ENCODE measurements at regions not wholly inside any gene's neighbourhood (a gene's known extent, or its start where the extent isn't known, plus 50 kb on each side); places are given as distances from the start of the nearest gene placed in this dataset.
"Not testable (repeated sequence)": the region's sequence is repeated elsewhere in the genome, so short reads cannot be mapped to it uniquely, and the experiment has no call there.

DNA sequence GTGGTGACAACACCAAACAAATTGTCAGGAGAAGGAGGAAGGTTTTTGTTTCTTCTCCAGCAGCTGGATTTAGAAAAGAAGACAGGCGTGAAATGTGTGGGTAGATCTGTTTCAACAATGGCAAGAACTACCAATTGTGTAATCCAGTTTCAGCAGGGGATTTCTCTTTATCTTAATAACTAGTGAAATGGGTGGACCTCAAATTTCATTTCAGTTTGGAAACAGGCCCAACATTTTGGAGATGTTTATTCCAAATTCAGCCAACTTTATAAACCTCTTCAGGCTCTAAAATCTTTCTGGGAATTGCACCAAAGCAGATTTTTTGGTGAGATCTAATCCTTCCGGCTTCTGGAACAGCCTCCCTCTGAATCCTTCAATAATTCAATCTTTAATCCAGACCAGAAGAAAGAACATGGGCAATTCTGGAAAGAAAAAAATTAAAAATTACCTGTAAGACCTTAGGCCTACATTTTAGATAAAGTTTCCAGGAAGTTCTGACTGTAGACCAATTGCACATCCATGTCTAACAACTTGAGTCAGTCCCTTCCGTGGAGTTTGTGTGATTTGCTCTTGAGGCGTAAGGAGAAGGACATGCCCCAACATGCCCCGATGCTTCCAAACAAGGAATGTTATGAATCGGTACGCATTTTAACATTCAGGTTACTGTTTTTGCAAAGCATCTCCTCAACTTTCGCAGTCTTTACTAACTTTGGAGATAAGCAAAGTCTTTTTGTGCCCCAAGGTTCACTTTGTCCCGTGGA is 423.6 kb downstream of the IRX1 start:
- DNase-seq (ENCODE audit: low spot score) = no peak

DNA sequence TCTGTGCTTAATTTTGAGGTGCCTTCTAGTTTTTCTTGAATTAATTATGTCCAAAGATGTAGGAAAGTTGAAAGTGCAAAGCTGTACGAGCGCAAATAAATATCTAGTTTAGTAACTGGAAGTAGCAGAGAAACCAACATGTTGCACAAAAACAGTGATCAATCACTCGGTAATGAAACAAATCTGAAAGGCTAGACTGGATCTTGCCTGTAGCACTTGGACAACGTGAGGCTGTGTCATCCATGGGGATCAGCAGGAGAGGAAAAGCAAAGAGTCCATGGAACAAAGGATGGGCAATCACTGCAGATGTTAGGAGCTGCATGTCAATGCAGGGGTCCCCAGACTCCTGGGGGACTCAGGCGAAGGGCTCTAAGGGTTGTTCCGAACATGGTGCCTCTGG is 424.2 kb downstream of the IRX1 start:
- DNase-seq (ENCODE audit: low spot score) = no peak

DNA sequence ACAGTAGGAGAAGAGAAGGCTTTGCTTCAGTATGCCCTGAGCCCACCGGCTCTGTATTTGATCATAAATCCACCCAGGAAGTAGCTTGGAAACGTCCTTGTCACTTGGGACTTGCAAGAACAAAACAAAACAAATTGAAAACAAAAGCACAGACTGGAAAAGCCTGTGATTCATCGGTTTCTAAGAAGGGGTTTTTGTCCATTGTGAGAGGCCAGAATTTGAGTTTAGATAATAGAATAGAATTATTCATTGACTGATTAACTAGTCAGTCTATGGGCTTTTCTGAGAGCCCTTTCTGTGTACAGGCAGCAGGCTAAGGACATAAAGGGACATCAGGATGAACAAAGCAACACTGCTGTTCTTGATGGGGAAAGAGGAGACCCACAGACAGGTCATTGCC is 424.8 kb downstream of the IRX1 start:
- peak; percentile 94 for DNase-seq (ENCODE audit: low spot score)

DNA sequence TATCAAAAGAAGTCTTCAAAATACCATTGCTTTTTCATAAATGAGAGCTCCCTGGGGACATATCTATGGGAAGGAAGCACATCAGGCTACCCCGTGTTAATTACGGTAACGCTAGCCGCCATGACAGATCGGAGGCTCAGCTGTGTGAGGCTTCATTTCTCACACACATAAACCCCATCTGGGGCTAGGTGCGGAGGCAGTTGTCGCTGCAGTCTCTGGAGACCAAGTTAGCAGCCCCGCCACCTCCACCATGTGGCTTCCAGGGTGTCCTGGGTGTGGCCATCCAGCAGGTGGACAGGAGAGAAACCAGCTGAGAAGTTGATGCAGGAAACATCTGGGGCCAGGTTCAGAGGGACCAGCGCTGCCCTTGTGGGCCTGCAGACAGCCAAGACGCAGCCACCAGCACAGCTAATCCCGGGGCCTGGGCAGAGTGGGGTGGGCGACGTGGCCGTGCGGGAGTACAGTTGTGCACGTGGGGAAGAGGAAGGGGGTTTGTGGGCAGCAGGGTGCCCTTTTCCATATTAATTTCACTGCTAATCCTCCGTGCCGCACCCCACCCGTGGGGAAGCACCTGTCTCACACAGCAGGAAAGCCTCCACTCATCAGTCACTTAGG is 426.5 kb downstream of the IRX1 start:
- no peak for DNase-seq (ENCODE audit: low spot score)

DNA sequence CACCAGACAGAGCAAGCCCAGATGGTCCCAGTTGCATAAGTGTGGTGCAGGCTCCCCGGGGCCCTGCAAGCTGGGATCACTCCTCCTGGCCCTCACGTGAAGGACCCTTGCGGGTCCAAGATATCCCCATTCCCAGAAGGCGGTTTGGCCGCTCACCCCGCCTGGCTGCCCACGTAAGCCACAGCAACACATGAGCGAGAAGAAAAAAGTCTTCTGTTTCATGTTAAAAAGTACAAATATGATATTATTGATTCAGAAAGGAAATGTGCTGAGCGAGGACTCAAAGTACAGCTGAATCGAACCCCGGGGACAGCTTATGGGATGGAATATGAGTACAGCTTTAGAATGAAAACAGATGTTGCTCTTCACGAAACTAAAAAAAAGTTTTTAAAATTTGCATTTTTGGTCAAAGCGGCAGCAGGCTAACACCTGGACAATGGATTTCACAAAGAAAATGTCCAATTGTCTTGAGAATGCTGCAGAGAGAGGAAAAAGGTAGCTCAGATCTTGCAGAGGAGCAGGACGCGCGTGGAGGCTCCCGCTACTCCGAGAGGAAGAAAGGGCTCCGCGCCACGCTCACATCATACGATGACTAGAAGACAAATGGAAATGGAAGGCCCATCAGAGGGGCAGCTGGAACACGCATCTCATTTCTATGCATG is 427.6 kb downstream of the IRX1 start:
- no peak for DNase-seq (ENCODE audit: low spot score)

DNA sequence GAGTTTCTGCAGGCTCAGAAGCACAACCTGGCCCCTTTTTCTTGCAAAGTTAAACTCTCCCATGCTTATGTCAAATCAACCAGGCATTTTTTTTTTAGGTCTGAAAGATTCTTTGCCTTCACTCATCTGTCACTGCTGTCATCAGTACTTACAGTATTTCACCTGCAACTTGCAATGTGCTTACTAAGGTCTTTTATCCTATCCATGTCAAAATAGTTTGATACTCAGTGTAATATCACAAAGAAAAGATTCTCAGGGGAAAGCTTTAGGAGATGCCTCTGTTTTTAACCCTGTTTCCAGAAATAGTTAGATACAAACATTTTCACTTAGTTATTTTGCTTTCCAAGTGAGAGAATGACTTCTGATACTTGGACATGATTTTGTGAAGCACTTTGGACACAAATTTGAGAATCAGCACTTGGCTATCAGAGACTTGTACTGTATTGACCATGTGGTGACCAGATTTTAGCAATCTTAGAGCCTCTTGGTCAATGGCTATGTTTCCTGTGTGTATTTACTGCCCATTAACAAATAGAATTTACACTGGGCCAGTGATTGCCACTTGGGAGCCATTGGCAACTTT is 428.2 kb downstream of the IRX1 start:
- DNase-seq (ENCODE audit: low spot score) = no peak

DNA sequence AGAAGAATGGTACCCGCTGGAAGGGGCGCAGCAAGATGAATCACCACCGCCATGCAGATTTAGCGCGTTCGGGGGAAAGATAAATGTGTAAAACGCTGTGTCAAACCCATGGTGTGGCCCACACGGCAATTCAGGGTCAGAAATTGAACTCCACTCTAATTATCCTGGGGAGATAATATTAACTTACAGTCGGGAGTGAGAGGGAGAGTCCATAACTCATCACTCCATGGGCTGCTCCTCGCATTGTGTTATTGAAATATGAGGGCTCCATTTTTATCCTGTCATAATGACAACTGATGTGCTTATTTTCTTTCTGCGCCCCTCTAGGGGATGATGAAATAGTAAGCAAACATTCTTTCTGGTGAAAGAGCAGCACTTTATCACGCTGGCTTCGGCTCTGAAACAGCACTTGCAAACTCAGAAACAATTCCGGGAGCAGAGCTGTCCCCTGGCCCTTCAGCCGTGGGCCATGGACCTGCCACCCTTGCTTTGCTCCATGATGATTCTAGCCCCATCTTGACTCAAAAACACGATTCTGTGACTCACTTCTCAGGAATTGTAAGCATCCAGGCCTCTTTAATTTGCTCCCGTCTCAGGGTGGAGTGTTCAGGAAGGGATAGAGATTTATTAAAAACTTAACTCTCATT is 431.6 kb downstream of the IRX1 start:
- no peak for DNase-seq (ENCODE audit: low spot score)

DNA sequence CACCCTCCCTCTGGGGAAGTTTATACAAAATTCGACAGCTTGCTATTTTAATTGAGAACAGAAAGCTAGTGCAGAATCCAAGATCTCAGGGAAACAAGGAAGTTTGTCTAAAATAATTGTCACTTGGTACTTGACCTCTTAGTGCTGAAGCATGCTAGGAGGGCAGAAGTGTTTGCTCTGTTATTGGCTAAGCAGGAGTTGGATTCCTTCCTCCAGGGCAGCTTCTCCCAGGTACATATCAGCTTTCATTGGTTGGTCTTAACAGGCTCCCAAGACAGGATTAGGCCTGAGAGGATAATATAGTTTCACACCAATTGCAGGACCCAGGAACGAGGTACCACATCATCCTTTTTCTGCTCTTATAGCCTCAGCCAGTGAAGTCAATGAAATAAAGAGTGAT is 432.8 kb downstream of the IRX1 start:
- DNase-seq (ENCODE audit: low spot score) = no peak

DNA sequence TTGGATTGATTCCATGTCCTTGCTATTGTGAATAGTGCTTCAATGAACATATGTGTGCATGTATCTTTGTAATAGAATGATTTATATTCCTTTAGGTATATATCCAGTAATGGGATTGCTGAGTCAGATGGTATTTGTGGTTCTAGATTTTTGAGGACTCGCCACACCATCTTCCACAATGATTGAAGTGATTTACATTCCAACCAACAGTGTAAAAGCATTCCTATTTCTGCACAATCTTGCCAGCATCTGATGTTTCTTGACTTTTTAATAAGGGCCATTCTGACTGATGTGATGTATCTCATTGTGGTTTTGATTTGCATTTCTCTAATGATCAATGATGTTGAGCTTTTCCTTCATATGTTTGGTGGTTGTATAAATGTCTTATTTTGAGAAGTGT is 437.9 kb downstream of the IRX1 start:
- not testable (repeated sequence) for DNase-seq (ENCODE audit: low spot score)

DNA sequence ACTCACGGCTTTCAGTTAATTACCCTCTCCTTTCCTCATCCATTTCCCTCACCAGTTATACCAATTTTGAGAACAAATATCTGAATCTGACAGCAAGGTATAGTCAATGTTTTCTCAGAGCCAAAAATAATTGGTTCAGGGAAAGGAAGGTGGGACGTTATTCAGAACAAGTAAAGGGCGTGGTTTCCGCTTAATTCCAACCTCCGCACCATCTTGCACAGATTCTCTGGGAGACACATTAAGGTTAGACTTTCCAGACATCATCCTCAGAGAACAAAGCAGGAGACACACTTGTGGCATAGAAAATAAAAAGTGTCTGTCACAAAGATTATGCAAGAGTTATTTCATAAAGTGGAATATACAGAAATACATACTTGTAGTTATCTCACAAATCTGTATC is 441.2 kb downstream of the IRX1 start:
- no peak for DNase-seq (ENCODE audit: low spot score)

DNA sequence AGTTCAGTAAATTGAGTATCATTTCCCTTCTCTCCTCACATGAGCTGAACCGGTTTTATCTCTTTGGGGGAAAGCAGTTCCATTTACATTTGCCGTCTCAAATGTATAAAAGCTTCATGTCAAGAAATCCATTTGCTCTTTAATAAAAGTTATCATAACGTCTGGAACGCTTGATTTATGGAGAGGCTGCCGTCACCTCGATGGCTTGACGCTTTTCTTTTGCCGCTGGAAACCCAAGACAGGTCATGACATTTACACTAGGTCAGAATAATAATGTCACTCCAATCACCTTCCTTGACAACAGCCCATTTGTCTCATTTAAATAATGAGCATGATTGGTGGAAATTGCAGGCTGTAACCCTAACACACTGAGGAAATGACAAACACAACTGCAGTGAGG is 443.4 kb downstream of the IRX1 start:
- DNase-seq (ENCODE audit: low spot score) = no peak

DNA sequence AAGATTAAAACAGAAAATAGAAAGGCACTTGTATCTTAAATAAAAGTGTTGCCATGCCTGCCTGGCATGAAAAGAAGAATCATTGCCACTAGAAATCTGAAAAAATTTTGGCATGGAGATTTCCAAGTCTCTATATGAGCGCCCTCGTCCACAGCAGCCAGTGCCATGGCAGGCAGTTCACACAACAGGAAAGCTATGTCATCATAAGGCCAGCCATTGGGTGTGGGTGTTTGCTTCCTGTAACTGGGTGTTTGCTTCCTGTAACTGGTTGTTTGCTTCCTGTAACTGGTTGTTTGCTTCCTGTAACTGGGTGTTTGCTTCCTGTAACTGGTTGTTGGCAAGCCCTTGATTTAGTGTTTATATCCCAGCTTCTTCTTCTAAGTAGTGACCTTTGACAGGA is 446.7 kb downstream of the IRX1 start:
- DNase-seq (ENCODE audit: low spot score) = no peak

DNA sequence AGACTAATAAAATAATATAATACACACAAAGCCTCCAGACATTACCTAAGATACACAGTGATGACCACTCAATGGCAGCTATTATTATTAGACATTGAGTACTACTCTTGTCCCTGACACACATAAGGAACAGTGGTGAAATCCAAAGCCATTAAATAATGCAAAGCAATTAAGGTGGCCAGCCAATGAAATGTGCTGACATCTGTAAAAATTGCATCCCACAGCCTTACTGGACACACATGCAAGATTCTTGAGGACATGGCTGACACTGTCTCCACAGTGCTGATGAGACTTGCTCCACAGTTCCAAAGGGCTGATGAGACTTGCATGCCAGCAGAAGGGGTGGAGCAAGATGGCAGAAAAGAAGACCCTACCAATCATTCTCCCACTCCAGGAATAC is 447.5 kb downstream of the IRX1 start:
- DNase-seq (ENCODE audit: low spot score) = no peak

DNA sequence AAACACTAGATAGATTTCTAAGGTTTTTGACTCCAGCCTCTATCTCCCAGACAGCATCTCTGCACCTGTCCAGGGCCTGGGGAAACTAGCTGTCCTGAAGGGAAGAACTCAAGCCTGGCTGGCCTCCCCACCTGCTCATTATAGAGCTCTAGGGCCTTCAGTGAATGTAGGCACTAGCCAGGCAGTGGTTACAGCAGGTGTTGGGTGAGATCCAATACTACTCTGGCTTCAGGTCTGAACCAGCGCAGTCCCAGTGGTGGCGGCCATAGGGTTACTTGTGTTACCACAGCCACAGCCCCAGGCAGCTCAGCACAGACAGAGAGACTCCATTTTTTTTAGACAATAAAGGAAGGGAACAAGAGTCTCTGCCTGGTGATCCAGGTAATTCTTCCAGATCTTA is 449.2 kb downstream of the IRX1 start:
- no peak for DNase-seq (ENCODE audit: low spot score)

DNA sequence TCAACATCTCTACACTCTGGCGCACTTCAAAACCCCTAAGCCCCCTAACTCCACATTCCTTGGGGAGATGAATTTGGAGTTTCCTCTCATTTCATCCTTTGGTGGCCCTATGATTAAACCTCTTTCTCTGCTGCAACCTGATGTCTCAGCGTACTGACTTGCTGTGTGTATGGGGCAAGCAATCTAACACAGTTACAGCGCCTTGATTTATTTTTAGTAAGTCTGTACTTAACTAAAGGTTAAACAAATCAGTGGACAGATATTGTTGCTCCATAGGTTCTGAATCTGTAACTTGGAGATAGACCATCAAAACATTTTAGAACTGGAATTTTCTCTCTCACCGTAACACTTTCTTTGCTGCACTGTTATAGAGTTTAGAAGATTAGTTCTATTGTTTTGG is 452.8 kb downstream of the IRX1 start:
- no peak for DNase-seq (ENCODE audit: low spot score)

DNA sequence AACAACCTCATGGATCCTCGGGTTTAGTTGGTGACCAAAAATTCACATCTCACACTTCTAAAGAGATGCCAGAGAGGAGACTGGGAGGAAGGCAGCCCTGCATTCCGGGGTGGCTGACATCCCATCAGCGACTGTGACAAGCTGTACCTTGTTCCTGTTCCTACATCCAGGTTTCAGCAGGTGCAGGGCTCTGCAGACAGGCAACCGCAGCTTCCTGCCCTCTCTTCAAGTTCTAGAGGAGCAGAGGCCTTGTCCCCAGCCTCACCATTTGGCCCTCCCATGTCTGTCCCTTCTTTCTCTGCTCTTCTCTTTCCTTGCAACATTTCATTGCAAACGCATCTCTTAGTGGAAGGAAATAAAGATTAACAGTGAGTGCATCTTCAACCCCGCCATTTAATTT is 454.6 kb downstream of the IRX1 start:
- no peak for DNase-seq (ENCODE audit: low spot score)

DNA sequence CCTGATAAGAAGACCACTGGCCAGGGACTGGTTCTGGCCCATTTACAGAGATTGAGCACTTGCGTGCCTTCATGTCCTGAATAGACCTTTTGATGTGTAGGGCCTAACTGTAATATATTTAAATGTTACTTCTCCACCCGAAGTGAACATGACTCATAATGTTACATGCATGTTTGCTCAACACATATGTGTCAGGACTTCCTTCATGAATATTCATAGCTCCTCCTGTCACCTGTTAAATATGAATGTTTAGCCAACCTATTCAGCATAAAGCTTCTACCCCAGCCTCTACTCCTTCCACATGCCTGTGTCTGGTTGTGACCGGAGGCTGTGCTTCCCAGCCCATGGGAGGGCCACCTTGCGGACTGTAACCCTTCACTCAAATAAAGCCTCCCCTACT is 457.5 kb downstream of the IRX1 start:
- DNase-seq (ENCODE audit: low spot score) = no peak

DNA sequence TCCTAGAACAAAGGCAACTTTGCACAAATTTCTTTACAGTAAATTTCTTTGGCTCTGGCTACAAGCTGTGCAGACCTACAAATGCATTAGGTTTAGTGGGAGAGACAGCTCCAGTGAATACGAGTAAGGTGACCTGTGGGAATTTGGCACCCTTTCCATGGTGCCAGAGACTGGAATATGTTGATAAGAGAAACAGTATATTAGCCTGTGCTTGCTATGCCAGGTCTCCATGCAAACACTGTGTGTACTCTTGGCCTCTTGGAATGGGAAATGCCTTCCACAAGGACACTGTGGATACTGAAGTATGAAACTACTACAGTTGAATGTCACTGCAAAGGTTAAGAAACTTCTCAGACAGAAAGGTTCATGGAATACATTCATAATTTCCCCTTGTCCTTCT is 458.5 kb downstream of the IRX1 start:
- no peak for DNase-seq (ENCODE audit: low spot score)

DNA sequence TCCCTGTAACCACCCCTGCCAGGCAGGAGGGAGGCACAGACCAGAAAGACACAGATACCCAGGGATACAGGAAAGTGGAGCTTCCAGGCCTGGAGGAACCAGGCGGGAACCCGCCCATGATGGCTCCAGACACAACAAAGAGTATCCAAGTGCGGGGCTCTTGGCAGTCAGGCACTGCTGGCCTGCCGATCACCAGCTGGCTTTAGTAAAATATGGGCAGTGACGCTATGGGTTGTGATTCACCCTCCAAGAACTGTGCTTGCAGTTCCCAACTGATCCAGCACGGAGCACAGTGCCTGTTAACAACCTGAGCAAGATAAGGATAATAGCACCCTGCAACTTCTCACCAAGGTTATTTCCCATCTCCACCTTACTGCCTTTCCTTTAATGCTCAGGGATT is 463.3 kb downstream of the IRX1 start:
- DNase-seq (ENCODE audit: low spot score) = no peak

DNA sequence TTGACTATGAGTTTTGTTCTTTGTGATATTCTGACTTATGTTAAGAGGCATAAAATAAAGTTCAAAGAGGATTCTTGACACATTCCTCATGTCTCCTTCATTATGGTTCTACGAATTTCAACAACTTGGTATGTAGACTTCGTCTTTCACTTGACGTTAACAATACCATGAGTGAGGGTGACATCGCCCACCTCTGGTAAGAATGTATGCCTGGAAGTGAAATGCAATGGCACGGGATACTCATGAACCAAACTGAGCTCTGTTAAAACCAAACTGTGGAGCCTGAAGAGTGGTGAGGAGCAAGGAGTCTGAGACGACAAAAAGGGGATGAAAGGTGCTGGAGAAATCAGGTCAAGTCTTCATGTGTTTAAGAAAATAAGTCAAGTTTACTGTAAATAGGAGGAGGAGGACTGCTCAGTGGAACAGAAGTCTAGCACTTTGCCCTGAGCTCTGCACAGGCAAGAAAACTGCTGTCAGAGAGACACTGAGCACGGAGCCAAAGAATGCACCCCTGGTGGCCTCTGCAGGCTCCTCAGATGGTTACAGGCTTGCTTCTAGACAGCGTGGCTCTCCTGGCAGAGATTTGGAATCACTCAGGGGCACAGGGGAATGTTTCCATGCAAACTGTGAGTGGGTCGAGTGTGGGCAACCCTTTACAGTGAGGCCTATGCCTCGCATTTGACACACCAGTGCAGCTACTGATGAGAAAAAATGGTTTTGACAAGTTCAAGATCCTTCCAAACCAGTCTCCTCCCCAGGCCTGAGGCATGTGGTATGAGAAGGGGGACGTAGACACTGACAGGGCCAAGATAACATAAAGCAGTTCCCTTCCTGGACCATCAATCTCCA is 470.1 kb downstream of the IRX1 start:
- no peak for DNase-seq (ENCODE audit: low spot score)

DNA sequence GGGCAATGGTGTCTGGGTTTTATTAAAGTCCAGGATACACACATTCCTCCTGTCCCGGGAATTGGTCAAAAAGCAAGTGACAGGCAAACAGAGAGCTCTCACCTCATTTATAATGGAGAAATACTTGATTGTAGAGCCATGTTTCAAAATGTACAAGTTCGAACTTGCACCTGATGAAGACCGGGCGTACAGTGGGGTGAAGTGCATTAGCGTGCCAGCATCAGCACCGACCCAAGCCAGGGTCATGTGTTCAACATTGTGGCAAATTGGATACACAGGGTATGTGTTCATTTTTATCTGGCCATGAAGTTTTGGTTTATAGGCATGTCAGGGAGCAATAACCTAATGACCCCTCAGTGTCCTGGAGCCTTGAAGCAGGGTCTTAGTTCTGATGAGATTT is 472.5 kb downstream of the IRX1 start:
- no peak for DNase-seq (ENCODE audit: low spot score)

DNA sequence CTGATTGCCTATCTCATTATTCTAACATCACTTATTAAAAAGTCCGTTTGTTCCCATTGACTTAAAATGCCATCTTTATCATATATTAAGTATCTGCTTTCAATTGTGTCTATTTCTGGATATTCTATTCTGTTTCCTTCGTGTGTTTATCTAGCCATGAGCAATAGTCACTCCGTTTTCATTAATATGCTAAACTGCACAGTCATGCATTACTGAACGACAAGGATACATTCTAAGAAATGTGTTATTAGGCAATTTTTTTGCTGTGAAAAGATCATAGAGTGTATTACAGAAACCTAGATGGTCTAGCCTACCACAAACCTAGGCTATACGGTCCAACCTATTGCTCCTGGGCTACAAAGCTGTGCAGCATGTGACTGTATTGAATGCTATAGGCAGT is 482.9 kb downstream of the IRX1 start:
- no peak for DNase-seq (ENCODE audit: low spot score)

All from pons (tissue), 1 donor.